WI38 (cell line): ENCODE measurements at regions not wholly inside any gene's neighbourhood (a gene's known extent, or its start where the extent isn't known, plus 50 kb on each side); places are given as distances from the start of the nearest gene placed in this dataset.

Experiments
- H3K4me3 ChIP-seq: 2 replicates; pipeline ENCODE4 v1.5.1; 2011; ENCODE audit warnings: low read depth, mild to moderate bottlenecking, control low read depth, low read length
- CTCF ChIP-seq: IDR thresholded peaks from 2 replicates; pipeline ENCODE4 v1.5.1; 2012; ENCODE audit warnings: low read depth, mild to moderate bottlenecking, control low read depth, low read length

- H3K4me3 ChIP-seq: no peak overlapping the region
- no peak for TF ChIP-seq CTCF
Observed at GRCh38 chr2:71879509-71880184, 268.0 kb downstream of the CYP26B1 start.

GRCh38 chr2:71878626-71879508 is 268.8 kb downstream of the CYP26B1 start:
- no peak overlapping the region for H3K4me3 ChIP-seq
- TF ChIP-seq CTCF: no peak

- TF ChIP-seq CTCF: no peak
Observed at GRCh38 chr2:71877636-71878035, 270.0 kb downstream of the CYP26B1 start.

GRCh38 chr2:71876542-71877451 is 270.9 kb downstream of the CYP26B1 start:
- TF ChIP-seq CTCF: no peak
- no peak overlapping the region for H3K4me3 ChIP-seq

More at GRCh38 chr2:71877636-71878035, 270.0 kb downstream of the CYP26B1 start:
- H3K4me3 ChIP-seq: no peak overlapping the region

- no peak overlapping the region for H3K4me3 ChIP-seq
- TF ChIP-seq CTCF: no peak
Observed at GRCh38 chr2:71872466-71873051, 275.1 kb downstream of the CYP26B1 start.

- no peak overlapping the region for H3K4me3 ChIP-seq
- no peak for TF ChIP-seq CTCF
Observed at GRCh38 chr2:71865391-71865965, 282.2 kb downstream of the CYP26B1 start.
